ENCODE measurements at regions not wholly inside any gene's neighbourhood (a gene's known extent, or its start where the extent isn't known, plus 50 kb on each side); places are given as distances from the start of the nearest gene placed in this dataset.

GRCh38 chr3:139794469-139795265 is 116.9 kb upstream of the NMNAT3 start:
- intact Hi-C loops (cut with micrococcal nuclease; ENCODE audit: unreplicated experiment): no loop called here
- no peak for TF ChIP-seq CTCF (IDR thresholded peaks at IDR 0.05; ENCODE audit: insufficient read depth in 1 of 2, low read depth in 1 of 2, low read length in 1 of 2, severe bottlenecking in 1 of 2, unreplicated experiment in 1 of 2)
- no peak overlapping the region for H3K4me3 Mint-ChIP-seq (ENCODE audit: unreplicated experiment)
- ChIA-PET CTCF (no interaction called here), POLR2A (no interaction called here)
- H3K36me3 ChIP-seq (ENCODE audit: control insufficient read depth, insufficient read depth, low read length): no peaks in the 10 kb centered on the region
- H3K27me3 ChIP-seq (replicated peaks; ENCODE audit: control insufficient read depth, insufficient read depth, low read length): no peaks in the 10 kb centered on the region
- BruUV-seq (replicated peaks): no TSS peak
- H3K9me3 ChIP-seq: no peaks in the 10 kb centered on the region
- DNase-seq: no peak
- no peaks in the 10 kb centered on the region for H3K4me1 ChIP-seq
- no peaks in the 10 kb centered on the region for H3K9me3 Mint-ChIP-seq (ENCODE audit: unreplicated experiment)
- H3K27me3 Mint-ChIP-seq (ENCODE audit: insufficient read depth, unreplicated experiment): peaks cover 4% of the 10 kb centered on the region
- no peak overlapping the region for H3K4me3 ChIP-seq (ENCODE audit: low read depth, low read length)
- no peaks in the 10 kb centered on the region for H3K4me1 Mint-ChIP-seq (ENCODE audit: low read depth, unreplicated experiment)
- no peaks in the 10 kb centered on the region for H3K36me3 Mint-ChIP-seq (ENCODE audit: insufficient read depth, unreplicated experiment)
- H3K27ac Mint-ChIP-seq (ENCODE audit: unreplicated experiment): no peak overlapping the region

- no peak for TF ChIP-seq CTCF (IDR thresholded peaks at IDR 0.05; ENCODE audit: insufficient read depth in 1 of 2, low read depth in 1 of 2, low read length in 1 of 2, severe bottlenecking in 1 of 2, unreplicated experiment in 1 of 2)
- Histone ChIP-seq H3K4me3 (ENCODE audit: low read depth, low read length) (no peak overlapping the region), H3K27me3 (replicated peaks; ENCODE audit: control insufficient read depth, insufficient read depth, low read length) (no peaks in the 10 kb centered on the region), H3K9me3 (no peaks in the 10 kb centered on the region), H3K36me3 (ENCODE audit: control insufficient read depth, insufficient read depth, low read length) (no peaks in the 10 kb centered on the region), H3K4me1 (no peaks in the 10 kb centered on the region)
- no peaks in the 10 kb centered on the region for H3K9me3 Mint-ChIP-seq (ENCODE audit: unreplicated experiment)
- no peak for DNase-seq
- no peak overlapping the region for H3K4me3 Mint-ChIP-seq (ENCODE audit: unreplicated experiment)
- no TSS peak for BruUV-seq (replicated peaks)
- intact Hi-C loops (cut with micrococcal nuclease; ENCODE audit: unreplicated experiment): no loop called here
- ChIA-PET CTCF (no interaction called here), POLR2A (no interaction called here)
- peaks cover 4% of the 10 kb centered on the region for H3K27me3 Mint-ChIP-seq (ENCODE audit: insufficient read depth, unreplicated experiment)
- no peaks in the 10 kb centered on the region for H3K36me3 Mint-ChIP-seq (ENCODE audit: insufficient read depth, unreplicated experiment)
- no peak overlapping the region for H3K27ac Mint-ChIP-seq (ENCODE audit: unreplicated experiment)
- H3K4me1 Mint-ChIP-seq (ENCODE audit: low read depth, unreplicated experiment): no peaks in the 10 kb centered on the region
Observed at GRCh38 chr3:139793408-139793807, 115.6 kb upstream of the NMNAT3 start.

GRCh38 chr3:139780593-139780992 is 102.8 kb upstream of the NMNAT3 start:
- Mint-ChIP-seq H3K4me1 (ENCODE audit: low read depth, unreplicated experiment) (no peaks in the 10 kb centered on the region), H3K4me3 (ENCODE audit: unreplicated experiment) (no peak overlapping the region), H3K27ac (ENCODE audit: unreplicated experiment) (no peak overlapping the region), H3K36me3 (ENCODE audit: insufficient read depth, unreplicated experiment) (no peaks in the 10 kb centered on the region), H3K9me3 (ENCODE audit: unreplicated experiment) (no peaks in the 10 kb centered on the region), H3K27me3 (ENCODE audit: insufficient read depth, unreplicated experiment) (no peaks in the 10 kb centered on the region)
- POLR2A ChIA-PET: no interaction called here
- no peak for DNase-seq
- H3K4me1 ChIP-seq: no peaks in the 10 kb centered on the region
- H3K27me3 ChIP-seq (replicated peaks; ENCODE audit: control insufficient read depth, insufficient read depth, low read length): no peaks in the 10 kb centered on the region
- H3K9me3 ChIP-seq: no peaks in the 10 kb centered on the region
- no peak overlapping the region for H3K4me3 ChIP-seq (ENCODE audit: low read depth, low read length)
- no peaks in the 10 kb centered on the region for H3K36me3 ChIP-seq (ENCODE audit: control insufficient read depth, insufficient read depth, low read length)
- TF ChIP-seq CTCF (IDR thresholded peaks at IDR 0.05; ENCODE audit: insufficient read depth in 1 of 2, low read depth in 1 of 2, low read length in 1 of 2, severe bottlenecking in 1 of 2, unreplicated experiment in 1 of 2): no peak
- intact Hi-C loops (cut with micrococcal nuclease; ENCODE audit: unreplicated experiment): no loop called here
- CTCF ChIA-PET: no interaction called here
- no TSS peak for BruUV-seq (replicated peaks)
